WERI-Rb-1 (cell line): ENCODE measurements at regions not wholly inside any gene's neighbourhood (a gene's known extent, or its start where the extent isn't known, plus 50 kb on each side); places are given as distances from the start of the nearest gene placed in this dataset.

Experiments used
- DNase-seq: peaks from one replicate; pipeline ENCODE4 v3.0.0-alpha.2; 2020
- H3K27ac ChIP-seq: fragments of 250-450 bp; sonication (Bioruptor Pico); 2 replicates; pipeline ENCODE4 v1.5.1; 2020; ENCODE audit warnings: mild to moderate bottlenecking, moderate library complexity
- H3K27me3 ChIP-seq: fragments of 250-450 bp; sonication (Bioruptor Pico); 2 replicates; pipeline ENCODE4 v1.5.1; 2021; ENCODE audit warnings: mild to moderate bottlenecking, low read depth, moderate library complexity; ENCODE audit not compliant: insufficient read depth, severe bottlenecking
- H3K36me3 ChIP-seq: fragments of 250-450 bp; sonication (Bioruptor Pico); 2 replicates; pipeline ENCODE4 v1.5.1; 2020; ENCODE audit warnings: mild to moderate bottlenecking, moderate library complexity
- H3K4me3 ChIP-seq: 2 replicates; pipeline ENCODE4 v1.5.1; 2011; ENCODE audit warnings: low read depth, mild to moderate bottlenecking, control low read depth, low read length
- H3K9me3 ChIP-seq: fragments of 250-450 bp; sonication (Bioruptor Pico); 2 replicates; pipeline ENCODE4 v1.5.1; 2021; ENCODE audit warnings: mild to moderate bottlenecking, moderate library complexity; ENCODE audit not compliant: severe bottlenecking
- TF ChIP-seq, protein P1 (sequence below): IDR thresholded peaks from 2 replicates; pipeline ENCODE4 v1.5.1; 2011; ENCODE audit warnings: low read depth, mild to moderate bottlenecking, control low read depth, inconsistent platforms, low read length

GRCh38 chr18:78734614-78734945 is 245.0 kb upstream of the SALL3 start:
- H3K4me3 ChIP-seq: no peak overlapping the region
- H3K36me3 ChIP-seq: no peaks in the 10 kb centered on the region
- H3K9me3 ChIP-seq: no peaks in the 10 kb centered on the region
- no peak for DNase-seq
- H3K27me3 ChIP-seq: no peaks in the 10 kb centered on the region
- TF ChIP-seq, protein P1, sequence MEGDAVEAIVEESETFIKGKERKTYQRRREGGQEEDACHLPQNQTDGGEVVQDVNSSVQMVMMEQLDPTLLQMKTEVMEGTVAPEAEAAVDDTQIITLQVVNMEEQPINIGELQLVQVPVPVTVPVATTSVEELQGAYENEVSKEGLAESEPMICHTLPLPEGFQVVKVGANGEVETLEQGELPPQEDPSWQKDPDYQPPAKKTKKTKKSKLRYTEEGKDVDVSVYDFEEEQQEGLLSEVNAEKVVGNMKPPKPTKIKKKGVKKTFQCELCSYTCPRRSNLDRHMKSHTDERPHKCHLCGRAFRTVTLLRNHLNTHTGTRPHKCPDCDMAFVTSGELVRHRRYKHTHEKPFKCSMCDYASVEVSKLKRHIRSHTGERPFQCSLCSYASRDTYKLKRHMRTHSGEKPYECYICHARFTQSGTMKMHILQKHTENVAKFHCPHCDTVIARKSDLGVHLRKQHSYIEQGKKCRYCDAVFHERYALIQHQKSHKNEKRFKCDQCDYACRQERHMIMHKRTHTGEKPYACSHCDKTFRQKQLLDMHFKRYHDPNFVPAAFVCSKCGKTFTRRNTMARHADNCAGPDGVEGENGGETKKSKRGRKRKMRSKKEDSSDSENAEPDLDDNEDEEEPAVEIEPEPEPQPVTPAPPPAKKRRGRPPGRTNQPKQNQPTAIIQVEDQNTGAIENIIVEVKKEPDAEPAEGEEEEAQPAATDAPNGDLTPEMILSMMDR: no peak
- no peak overlapping the region for H3K27ac ChIP-seq

GRCh38 chr18:78735131-78736014 is 244.2 kb upstream of the SALL3 start:
- Histone ChIP-seq H3K27ac (no peak overlapping the region), H3K4me3 (no peak overlapping the region), H3K9me3 (no peaks in the 10 kb centered on the region), H3K36me3 (no peaks in the 10 kb centered on the region), H3K27me3 (no peaks in the 10 kb centered on the region)
- TF ChIP-seq, protein P1: no peak
- DNase-seq: peak; percentile 7

GRCh38 chr18:78736015-78736690 is 243.5 kb upstream of the SALL3 start:
- H3K9me3 ChIP-seq: no peaks in the 10 kb centered on the region
- H3K4me3 ChIP-seq: no peak overlapping the region
- DNase-seq: peak; percentile 4
- TF ChIP-seq, protein P1: no peak
- H3K36me3 ChIP-seq: no peaks in the 10 kb centered on the region
- no peaks in the 10 kb centered on the region for H3K27me3 ChIP-seq
- no peak overlapping the region for H3K27ac ChIP-seq

DNA sequence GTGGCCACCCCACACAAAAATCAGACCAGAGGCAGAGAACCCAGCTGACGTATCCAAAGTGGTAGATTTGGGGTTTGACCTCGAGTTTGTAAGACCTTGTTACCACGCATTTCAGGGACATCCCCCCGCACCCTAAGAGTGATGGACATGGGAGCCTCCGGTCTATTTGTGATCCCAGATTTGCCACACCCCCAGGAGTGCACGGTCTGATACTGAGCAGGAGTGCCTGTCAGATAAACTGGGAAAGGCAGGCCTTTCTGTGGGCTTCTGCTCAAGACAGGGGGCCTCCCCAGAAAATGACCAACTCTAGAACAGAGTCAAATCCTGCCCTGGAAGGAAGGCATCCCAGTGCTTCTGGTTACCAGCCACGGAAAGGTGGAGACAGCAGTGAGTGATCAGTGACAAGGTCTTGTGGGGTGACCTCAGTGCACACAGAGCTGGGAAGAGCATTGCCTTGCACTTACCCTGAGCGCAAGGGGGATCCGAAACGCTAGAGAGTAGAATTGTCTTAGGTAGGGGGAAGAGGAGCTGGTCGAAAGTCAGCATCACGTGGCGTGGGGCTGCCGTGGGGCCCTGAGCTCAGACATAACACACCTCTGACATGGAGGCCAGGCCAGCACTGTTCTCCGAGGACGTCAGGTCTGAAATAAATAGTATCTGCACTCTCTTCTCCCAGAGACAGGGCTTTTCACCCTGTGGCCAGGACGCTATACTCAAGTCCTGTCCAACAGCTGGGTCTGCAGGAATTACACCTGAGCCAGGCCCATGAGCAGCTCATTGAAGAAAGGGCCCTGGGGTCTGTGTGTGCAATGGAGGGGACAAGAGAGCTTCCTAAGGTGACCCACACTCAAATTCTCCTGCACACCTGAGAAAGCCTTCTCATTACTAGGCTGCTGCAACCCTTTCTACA is 242.4 kb upstream of the SALL3 start:
- DNase-seq: peak; percentile 3
- Histone ChIP-seq H3K36me3 (no peaks in the 10 kb centered on the region), H3K27me3 (no peaks in the 10 kb centered on the region), H3K4me3 (no peak overlapping the region), H3K27ac (no peak overlapping the region), H3K9me3 (no peaks in the 10 kb centered on the region)
- TF ChIP-seq, protein P1: no peak

DNA sequence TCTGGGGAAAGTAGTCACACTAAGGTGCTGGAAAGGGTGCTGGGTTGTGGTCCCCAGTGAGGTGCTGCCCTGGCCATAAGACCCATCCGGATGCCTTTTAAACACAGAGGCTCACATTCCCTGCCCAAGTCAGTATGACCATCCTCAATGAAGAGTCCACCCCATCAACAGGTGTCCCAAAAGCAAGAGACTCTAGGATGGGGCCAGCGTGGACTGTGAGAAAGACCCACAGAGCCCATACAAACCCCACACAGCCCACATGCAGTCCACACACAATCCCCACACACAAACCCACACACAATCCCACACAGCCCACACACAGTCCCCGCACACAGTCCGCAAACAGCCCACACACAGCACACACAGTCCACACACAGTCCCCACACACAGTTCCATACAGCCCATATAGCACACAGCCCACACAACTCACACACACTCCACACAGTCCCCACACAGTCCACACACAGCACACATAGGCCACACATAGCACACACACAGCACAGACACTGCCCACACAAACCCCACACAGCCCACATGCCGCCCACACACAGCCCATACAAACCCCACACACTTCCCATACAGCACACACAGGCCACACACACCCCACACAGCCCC is 241.4 kb upstream of the SALL3 start:
- H3K27me3 ChIP-seq: no peaks in the 10 kb centered on the region
- TF ChIP-seq, protein P1: no peak
- H3K27ac ChIP-seq: no peak overlapping the region
- H3K36me3 ChIP-seq: no peaks in the 10 kb centered on the region
- no peaks in the 10 kb centered on the region for H3K9me3 ChIP-seq
- peak; percentile 1 for DNase-seq
- no peak overlapping the region for H3K4me3 ChIP-seq
